WTC11 (cell line): ENCODE measurements at regions not wholly inside any gene's neighbourhood (a gene's known extent, or its start where the extent isn't known, plus 50 kb on each side); places are given as distances from the start of the nearest gene placed in this dataset.

Experiments
- ATAC-seq: fragments of 200-7000 bp; cut with Tn5 transposase; 2 replicates; pipeline ENCODE4 v1.10.0; 2021; ENCODE audit warnings: mild to moderate bottlenecking, moderate library complexity
- CTCF ChIA-PET: fragments of 300-600 bp; sonication (Branson Sonifier 250); formaldehyde crosslinking; loops from one replicate; lab custom pipeline; 2021; ENCODE audit warnings: antibody characterized with exemption; lab: Charles Lee
- POLR2A ChIA-PET: fragments of 350-600 bp; sonication (Branson Sonifier 250); formaldehyde crosslinking; loops from one replicate; lab custom pipeline; 2021; ENCODE audit warnings: antibody characterized with exemption; lab: Charles Lee
- DNase-seq: peaks from one replicate; pipeline ENCODE4 v3.0.0; 2021; ENCODE audit warnings: low spot score
- H3K27ac Mint-ChIP-seq: 2 replicates; pipeline ENCODE4 v1.8.0; 2021; ENCODE audit warnings: mixed read lengths
- H3K27me3 Mint-ChIP-seq: 2 replicates; pipeline ENCODE4 v1.8.0; 2021; ENCODE audit warnings: low read depth, mild to moderate bottlenecking, moderate library complexity, mixed read lengths
- H3K36me3 Mint-ChIP-seq: 2 replicates; pipeline ENCODE4 v1.8.0; 2021; ENCODE audit warnings: mixed read lengths
- H3K4me1 Mint-ChIP-seq: 2 replicates; pipeline ENCODE4 v1.8.0; 2022; ENCODE audit warnings: mixed read lengths
- H3K4me3 Mint-ChIP-seq: 2 replicates; pipeline ENCODE4 v1.8.0; 2021; ENCODE audit warnings: mild to moderate bottlenecking, moderate library complexity, mixed read lengths
- H3K9me3 Mint-ChIP-seq: 2 replicates; pipeline ENCODE4 v1.8.0; 2021; ENCODE audit warnings: mixed read lengths
- ATF1 ChIP-seq: sonication (generic); formaldehyde crosslinking; IDR thresholded peaks from 2 replicates; pipeline ENCODE4 v1.8.1; 2023; ENCODE audit warnings: mild to moderate bottlenecking, moderate library complexity, missing genetic modification reagents
- FOXK1 ChIP-seq: sonication (generic); formaldehyde crosslinking; IDR thresholded peaks from 2 replicates; pipeline ENCODE4 v1.8.0; 2022; ENCODE audit warnings: mild to moderate bottlenecking, moderate library complexity, missing genetic modification reagents
- GABPB1 ChIP-seq: sonication (generic); formaldehyde crosslinking; IDR thresholded peaks from 2 replicates; pipeline ENCODE4 v1.8.1; 2023; ENCODE audit warnings: mild to moderate bottlenecking, missing genetic modification reagents
- MXD4 ChIP-seq: fragments of 250-450 bp; sonication (Bioruptor Pico); IDR thresholded peaks from 2 replicates; pipeline ENCODE4 v1.8.0; 2021; ENCODE audit warnings: mild to moderate bottlenecking, moderate library complexity, borderline replicate concordance
- NFATC4 ChIP-seq: fragments of 250-450 bp; sonication (Bioruptor Pico); IDR thresholded peaks from 2 replicates; pipeline ENCODE4 v1.9.0; 2021; ENCODE audit warnings: mild to moderate bottlenecking
- NR3C1 ChIP-seq: sonication (generic); formaldehyde crosslinking; conservative IDR thresholded peaks from 2 replicates; pipeline ENCODE4 v1.8.1; 2023; ENCODE audit warnings: low read depth, mild to moderate bottlenecking, missing genetic modification reagents
- PRRX2 ChIP-seq: fragments of 250-450 bp; sonication (Bioruptor Pico); IDR thresholded peaks from 2 replicates; pipeline ENCODE4 v1.8.0; 2021; ENCODE audit warnings: mild to moderate bottlenecking
- SMAD3 ChIP-seq: sonication (generic); formaldehyde crosslinking; IDR thresholded peaks from 2 replicates; pipeline ENCODE4 v1.8.0; 2022; ENCODE audit warnings: missing genetic modification reagents, mild to moderate bottlenecking, borderline replicate concordance
- SOX15 ChIP-seq: fragments of 250-450 bp; sonication (Bioruptor Pico); IDR thresholded peaks from 2 replicates; pipeline ENCODE4 v1.9.0; 2021; ENCODE audit warnings: mild to moderate bottlenecking
- TCF7 ChIP-seq: sonication (generic); formaldehyde crosslinking; IDR thresholded peaks from 2 replicates; pipeline ENCODE4 v1.8.0; 2022; ENCODE audit warnings: mild to moderate bottlenecking, low read depth, missing genetic modification reagents, moderate library complexity
- TEAD1 ChIP-seq: sonication (generic); formaldehyde crosslinking; IDR thresholded peaks from 2 replicates; pipeline ENCODE4 v1.8.0; 2022; ENCODE audit warnings: mild to moderate bottlenecking, missing genetic modification reagents
- TF ChIP-seq, protein P1 (sequence below): fragments of 250-450 bp; sonication (Bioruptor Pico); IDR thresholded peaks from 2 replicates; pipeline ENCODE4 v1.9.0; 2021; ENCODE audit warnings: mild to moderate bottlenecking
- TF ChIP-seq, protein P2 (sequence below): sonication (generic); formaldehyde crosslinking; IDR thresholded peaks from 2 replicates; pipeline ENCODE4 v1.8.1; 2022; ENCODE audit warnings: low read depth, missing genetic modification reagents, borderline replicate concordance
- TF ChIP-seq, protein P3 (sequence below): sonication (generic); formaldehyde crosslinking; IDR thresholded peaks from 2 replicates; pipeline ENCODE4 v1.8.1; 2022; ENCODE audit warnings: mild to moderate bottlenecking, missing genetic modification reagents, moderate library complexity, borderline replicate concordance
- TF ChIP-seq, protein P4 (sequence below): sonication (generic); formaldehyde crosslinking; IDR thresholded peaks from 2 replicates; pipeline ENCODE4 v1.8.0; 2022; ENCODE audit warnings: mild to moderate bottlenecking, missing genetic modification reagents
- TF ChIP-seq, protein P5 (sequence below): fragments of 250-450 bp; sonication (Bioruptor Pico); IDR thresholded peaks from 2 replicates; pipeline ENCODE4 v1.9.0; 2021; ENCODE audit warnings: mild to moderate bottlenecking

DNA sequence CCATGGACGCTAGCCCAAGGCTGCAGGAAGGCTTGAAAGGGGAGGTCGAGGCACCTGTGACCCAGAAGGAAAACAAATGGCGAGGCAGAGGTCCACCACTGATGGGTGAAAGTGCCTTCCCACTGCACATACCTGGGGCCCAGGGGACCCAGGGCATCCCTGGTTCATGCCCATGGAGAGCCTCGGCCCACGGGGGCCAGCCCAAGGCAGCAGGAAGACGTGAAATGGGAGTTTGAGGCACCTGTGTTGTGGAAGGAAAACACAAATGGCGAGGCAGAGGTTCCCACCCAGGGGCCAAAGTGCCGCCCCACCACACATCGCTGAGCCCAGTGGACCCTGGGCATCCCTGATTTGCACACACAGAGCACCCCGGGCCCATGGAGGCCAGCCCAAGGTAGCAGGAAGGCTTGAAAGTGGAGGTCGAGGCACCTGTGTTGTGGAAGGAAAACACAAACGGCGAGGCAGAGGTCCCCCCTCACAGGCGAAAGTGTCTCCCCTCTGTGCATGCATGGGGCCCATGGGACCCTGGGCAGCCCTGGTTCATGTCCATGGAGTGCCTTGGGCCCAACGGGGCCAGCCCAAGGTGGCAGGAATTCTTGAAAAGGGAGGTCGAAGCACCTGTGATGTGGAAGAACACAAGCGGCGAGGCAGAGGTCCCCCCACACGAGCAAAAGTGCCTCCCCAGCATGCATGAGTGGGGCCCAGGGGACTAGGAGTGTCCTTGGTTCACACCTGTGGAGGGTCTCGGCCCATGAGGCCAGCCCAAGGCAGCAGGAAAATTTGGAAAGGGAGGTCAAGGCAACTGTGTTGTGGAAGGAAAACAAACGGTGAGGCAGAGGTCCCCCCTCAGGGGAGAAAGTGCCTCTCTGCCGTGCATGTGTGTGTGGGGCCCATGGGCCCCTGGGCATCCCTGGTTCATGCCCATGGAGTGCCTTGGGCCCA is 383.3 kb downstream of the ALG10 start:
- peak; percentile 2 for DNase-seq
- Mint-ChIP-seq H3K4me3 (no peak overlapping the region), H3K27ac (no peak overlapping the region), H3K4me1 (no peaks in the 10 kb centered on the region)
- POLR2A ChIA-PET, result no interaction called here
- TF ChIP-seq NFATC4 (no peak), PRRX2 (CRISPR knock-in tag) (no peak), GABPB1 (CRISPR knock-in tag) (no peak), MXD4 (CRISPR knock-in tag) (no peak), TCF7 (CRISPR knock-in tag) (no peak), ATF1 (no peak), NR3C1 (no peak), FOXK1 (no peak)
- TF ChIP-seq, protein P1, sequence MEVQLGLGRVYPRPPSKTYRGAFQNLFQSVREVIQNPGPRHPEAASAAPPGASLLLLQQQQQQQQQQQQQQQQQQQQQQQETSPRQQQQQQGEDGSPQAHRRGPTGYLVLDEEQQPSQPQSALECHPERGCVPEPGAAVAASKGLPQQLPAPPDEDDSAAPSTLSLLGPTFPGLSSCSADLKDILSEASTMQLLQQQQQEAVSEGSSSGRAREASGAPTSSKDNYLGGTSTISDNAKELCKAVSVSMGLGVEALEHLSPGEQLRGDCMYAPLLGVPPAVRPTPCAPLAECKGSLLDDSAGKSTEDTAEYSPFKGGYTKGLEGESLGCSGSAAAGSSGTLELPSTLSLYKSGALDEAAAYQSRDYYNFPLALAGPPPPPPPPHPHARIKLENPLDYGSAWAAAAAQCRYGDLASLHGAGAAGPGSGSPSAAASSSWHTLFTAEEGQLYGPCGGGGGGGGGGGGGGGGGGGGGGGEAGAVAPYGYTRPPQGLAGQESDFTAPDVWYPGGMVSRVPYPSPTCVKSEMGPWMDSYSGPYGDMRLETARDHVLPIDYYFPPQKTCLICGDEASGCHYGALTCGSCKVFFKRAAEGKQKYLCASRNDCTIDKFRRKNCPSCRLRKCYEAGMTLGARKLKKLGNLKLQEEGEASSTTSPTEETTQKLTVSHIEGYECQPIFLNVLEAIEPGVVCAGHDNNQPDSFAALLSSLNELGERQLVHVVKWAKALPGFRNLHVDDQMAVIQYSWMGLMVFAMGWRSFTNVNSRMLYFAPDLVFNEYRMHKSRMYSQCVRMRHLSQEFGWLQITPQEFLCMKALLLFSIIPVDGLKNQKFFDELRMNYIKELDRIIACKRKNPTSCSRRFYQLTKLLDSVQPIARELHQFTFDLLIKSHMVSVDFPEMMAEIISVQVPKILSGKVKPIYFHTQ (CRISPR knock-in tag), result no peak
- TF ChIP-seq, protein P2, sequence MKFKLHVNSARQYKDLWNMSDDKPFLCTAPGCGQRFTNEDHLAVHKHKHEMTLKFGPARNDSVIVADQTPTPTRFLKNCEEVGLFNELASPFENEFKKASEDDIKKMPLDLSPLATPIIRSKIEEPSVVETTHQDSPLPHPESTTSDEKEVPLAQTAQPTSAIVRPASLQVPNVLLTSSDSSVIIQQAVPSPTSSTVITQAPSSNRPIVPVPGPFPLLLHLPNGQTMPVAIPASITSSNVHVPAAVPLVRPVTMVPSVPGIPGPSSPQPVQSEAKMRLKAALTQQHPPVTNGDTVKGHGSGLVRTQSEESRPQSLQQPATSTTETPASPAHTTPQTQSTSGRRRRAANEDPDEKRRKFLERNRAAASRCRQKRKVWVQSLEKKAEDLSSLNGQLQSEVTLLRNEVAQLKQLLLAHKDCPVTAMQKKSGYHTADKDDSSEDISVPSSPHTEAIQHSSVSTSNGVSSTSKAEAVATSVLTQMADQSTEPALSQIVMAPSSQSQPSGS (CRISPR knock-in tag), result no peak
- TF ChIP-seq, all 79 proteins: peak for 0
- Mint-ChIP-seq H3K27me3 (peaks cover 22% of the 10 kb centered on the region), H3K9me3 (peaks cover 66% of the 10 kb centered on the region), H3K36me3 (peaks cover 80% of the 10 kb centered on the region)
- ATAC-seq, result no peak
- CTCF ChIA-PET, result no interaction called here

DNA sequence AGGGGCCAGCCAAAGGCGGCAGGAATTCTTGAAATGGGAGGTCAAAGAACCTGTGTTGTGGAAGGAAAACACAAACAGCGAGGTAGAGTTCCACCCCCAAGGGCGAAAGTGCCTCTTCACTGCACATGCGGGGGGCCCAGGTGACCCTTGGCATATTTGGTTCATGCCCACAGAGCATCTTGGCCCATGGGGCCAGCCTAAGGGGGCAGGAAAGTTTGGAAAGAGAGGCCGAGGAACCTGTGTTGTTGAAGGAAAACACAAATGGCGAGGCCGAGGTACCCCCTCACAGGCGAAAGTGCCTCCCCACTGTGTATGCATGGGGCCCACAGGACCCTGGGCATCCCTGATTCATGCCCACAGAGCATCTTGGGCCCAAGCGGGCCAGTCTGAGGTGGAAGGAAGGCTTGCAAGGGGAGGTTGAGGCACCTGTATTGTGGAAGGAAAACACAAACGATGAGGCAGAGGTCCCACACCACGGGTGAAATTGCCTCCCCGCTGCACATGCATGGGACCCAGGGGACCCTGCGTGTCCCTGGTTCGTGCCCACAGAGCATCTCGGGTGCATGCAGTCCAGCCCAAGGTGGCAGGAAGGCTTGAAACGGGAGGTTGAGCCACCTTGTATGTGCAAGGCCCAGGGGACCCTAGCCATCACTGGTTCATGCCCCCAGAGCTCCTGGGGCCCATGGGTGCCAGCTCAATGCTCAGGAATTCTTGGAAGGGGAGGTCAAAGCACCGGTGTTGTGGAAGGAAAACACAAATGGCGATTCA is 384.1 kb downstream of the ALG10 start:
- DNase-seq (peak; percentile 3), ATAC-seq (no peak)
- Mint-ChIP-seq H3K27me3 (peaks cover 28% of the 10 kb centered on the region), H3K4me3 (no peak overlapping the region), H3K4me1 (no peaks in the 10 kb centered on the region), H3K9me3 (peaks cover 67% of the 10 kb centered on the region), H3K27ac (no peak overlapping the region), H3K36me3 (peaks cover 80% of the 10 kb centered on the region)
- TF ChIP-seq, protein P3, sequence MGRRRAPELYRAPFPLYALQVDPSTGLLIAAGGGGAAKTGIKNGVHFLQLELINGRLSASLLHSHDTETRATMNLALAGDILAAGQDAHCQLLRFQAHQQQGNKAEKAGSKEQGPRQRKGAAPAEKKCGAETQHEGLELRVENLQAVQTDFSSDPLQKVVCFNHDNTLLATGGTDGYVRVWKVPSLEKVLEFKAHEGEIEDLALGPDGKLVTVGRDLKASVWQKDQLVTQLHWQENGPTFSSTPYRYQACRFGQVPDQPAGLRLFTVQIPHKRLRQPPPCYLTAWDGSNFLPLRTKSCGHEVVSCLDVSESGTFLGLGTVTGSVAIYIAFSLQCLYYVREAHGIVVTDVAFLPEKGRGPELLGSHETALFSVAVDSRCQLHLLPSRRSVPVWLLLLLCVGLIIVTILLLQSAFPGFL, result no peak
- TF ChIP-seq SMAD3 (CRISPR knock-in tag) (no peak), SOX15 (CRISPR knock-in tag) (no peak), TEAD1 (CRISPR knock-in tag) (no peak)
- TF ChIP-seq, protein P4, sequence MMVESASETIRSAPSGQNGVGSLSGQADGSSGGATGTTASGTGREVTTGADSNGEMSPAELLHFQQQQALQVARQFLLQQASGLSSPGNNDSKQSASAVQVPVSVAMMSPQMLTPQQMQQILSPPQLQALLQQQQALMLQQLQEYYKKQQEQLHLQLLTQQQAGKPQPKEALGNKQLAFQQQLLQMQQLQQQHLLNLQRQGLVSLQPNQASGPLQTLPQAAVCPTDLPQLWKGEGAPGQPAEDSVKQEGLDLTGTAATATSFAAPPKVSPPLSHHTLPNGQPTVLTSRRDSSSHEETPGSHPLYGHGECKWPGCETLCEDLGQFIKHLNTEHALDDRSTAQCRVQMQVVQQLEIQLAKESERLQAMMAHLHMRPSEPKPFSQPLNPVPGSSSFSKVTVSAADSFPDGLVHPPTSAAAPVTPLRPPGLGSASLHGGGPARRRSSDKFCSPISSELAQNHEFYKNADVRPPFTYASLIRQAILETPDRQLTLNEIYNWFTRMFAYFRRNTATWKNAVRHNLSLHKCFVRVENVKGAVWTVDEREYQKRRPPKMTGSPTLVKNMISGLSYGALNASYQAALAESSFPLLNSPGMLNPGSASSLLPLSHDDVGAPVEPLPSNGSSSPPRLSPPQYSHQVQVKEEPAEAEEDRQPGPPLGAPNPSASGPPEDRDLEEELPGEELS (CRISPR knock-in tag), result no peak
- TF ChIP-seq, protein P5, sequence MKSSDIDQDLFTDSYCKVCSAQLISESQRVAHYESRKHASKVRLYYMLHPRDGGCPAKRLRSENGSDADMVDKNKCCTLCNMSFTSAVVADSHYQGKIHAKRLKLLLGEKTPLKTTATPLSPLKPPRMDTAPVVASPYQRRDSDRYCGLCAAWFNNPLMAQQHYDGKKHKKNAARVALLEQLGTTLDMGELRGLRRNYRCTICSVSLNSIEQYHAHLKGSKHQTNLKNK, result no peak
- ChIA-PET POLR2A (no interaction called here), CTCF (no interaction called here)
